Keratinocyte (primary cell): ENCODE measurements at regions not wholly inside any gene's neighbourhood (a gene's known extent, or its start where the extent isn't known, plus 50 kb on each side); places are given as distances from the start of the nearest gene placed in this dataset.

Source experiments
- CTCF ChIP-seq, 3 experiments: IDR thresholded peaks in 1 of 3; conservative IDR thresholded peaks in 1 of 3; optimal IDR thresholded peaks in 1 of 3; 2 replicates in 2 of 3; 3 replicates in 1 of 3; pipeline versions ENCODE3 to v1.5.1; 2011; ENCODE audit warnings: low read length in 3 of 3, mild to moderate bottlenecking in 3 of 3, moderate library complexity in 2 of 3, control low read depth in 1 of 3, inconsistent platforms in 1 of 3; ENCODE audit not compliant: insufficient read depth in 2 of 3; ENCODE audit errors: extremely low read depth in 1 of 3
- EZH2 ChIP-seq: IDR thresholded peaks from one replicate; pipeline ENCODE4 v1.6.1; 2012; ENCODE audit warnings: inconsistent platforms, mild to moderate bottlenecking, low read length, moderate library complexity

- no peak for TF ChIP-seq CTCF (optimal IDR thresholded peaks at IDR 0.05 in 1 of 3, IDR thresholded peaks at IDR 0.05 in 1 of 3, conservative IDR thresholded peaks at IDR 0.05 in 1 of 3; ENCODE audit: extremely low read depth in 1 of 3, insufficient read depth in 2 of 3, low read length in 3 of 3)
- no peak for TF ChIP-seq EZH2
These were observed 181.0 kb upstream of the GLI2 start for GRCh38 chr2:120554625-120555032.
